ENCODE measurements at regions not wholly inside any gene's neighbourhood (a gene's known extent, or its start where the extent isn't known, plus 50 kb on each side); places are given as distances from the start of the nearest gene placed in this dataset.

DNA sequence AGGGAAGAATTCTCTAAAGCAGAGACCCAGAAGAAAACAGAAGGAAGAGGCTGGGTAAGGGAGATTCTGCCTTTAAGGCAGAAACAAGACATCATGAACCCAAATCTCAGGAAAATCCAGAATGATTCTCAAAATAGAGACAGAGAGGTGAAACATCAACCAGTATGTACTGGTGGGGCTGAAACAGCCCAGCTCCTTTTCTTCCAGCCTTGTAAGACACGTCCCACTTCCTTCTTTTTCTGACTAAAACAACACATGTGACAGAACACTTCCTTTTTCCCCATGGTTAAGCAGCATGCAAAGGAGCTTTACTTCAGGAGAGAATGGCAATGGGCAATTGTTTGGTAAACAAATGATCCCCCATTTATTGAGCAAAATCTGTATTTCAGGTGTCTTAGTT lies 230.8 kb upstream of the NR4A3 start:
- no peak for DNase-seq (ENCODE audit: low read depth)

DNA sequence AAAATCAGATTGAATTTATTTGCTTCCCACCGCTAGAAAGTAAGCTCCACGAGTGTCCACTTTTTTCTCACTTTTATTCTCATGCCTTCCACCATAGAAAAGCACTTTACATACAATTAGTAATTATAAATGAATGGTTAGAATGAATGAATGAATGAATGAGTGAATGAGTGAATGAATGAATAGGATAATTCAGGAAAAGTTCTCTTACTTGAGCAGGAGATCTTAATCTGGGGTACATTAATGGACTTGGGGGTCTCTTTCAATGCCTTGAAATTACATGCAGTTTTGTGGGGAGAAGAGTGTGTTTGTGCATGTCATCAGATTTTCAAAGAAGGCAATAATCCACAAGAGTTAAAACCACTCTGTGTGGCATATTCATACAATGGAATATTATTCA lies 229.9 kb upstream of the NR4A3 start:
- no peak for DNase-seq (ENCODE audit: low read depth)

DNA sequence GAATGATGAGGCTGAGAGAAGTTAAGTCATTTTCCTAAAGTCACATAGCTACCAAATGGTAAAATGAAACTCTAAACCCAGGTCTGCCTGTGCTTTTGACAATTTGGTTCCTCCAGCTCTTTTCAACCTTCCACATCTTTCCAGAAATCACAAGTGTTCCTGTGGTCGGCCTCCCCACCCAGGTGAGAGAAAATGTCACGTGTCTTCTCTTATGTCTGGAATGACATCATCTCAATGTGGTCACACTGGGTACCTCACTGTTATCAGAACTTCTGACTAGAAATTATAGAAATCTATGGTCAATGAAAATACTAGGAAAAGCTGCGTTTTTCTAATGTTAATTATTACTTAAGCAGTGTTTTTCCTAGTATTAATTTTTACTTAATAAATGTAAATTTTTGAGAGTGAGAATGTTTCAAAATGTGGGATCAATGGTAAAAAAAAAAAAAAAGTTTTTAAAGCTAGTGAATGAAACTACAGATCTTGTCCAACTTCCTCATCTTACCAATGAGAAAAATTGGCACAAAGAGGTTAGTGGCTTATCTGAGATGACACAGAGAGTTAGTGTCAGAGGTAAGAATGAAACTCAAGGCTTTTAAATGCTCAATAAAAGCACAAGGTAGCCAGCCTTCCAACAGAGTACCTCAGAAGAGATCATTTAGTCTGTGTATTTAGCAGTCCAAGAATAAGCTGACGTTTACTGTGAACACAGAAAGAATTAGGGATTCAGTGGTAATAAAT lies 228.7 kb upstream of the NR4A3 start:
- DNase-seq (ENCODE audit: low read depth) = no peak

DNA sequence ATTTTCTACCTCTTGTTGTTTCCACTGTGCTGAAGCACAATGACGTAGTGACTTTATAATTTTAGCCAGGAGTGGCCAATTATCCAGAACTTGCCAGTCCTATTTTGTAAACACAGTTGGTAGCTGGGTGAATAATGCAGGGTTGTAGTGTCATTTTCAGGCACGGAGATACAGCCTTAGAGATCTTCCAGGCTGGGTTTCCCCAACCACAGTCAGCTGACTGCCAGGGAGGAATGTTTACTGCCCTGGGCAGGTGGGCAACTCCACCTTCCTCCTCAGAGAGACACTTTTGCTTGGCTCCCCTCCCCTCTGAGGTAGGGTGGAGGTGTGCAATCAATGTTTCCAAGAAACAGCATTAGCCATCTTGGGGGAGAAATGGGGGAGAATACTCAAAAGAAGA lies 228.1 kb upstream of the NR4A3 start:
- DNase-seq (ENCODE audit: low read depth) = no peak

DNA sequence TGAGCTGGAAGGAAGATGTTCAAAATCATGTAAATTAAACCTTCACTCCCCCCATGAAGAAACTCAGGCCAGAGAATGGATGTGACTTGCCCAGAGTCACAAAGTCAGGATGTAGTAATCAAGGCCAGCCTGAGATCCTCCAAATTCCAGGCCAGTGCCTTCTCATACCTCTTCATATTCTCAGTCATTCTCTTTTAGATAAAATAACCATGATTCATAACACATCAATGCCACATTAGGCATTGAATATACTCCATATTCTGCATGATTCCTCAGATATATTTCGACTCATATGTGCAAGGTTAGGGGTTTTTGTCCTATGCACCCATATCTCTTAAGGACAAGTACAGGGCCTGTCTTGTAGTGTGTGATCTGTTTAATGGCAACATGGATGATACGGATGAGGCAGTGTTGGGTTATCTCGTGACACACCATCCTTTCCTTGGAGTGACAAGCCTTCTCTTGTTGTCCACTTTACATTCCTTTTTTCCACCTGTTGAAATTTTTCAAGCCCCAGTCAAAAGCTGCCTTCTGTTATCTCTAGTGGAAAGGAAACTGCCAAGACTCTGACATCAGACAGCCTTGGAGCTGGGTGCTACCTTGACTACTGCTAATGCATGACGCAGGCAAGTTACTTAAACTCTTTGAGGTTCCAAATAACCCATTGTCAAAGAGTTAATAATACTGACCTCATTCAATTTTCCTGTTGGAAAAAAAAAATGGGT lies 227.5 kb upstream of the NR4A3 start:
- no peak for DNase-seq (ENCODE audit: low read depth)

DNA sequence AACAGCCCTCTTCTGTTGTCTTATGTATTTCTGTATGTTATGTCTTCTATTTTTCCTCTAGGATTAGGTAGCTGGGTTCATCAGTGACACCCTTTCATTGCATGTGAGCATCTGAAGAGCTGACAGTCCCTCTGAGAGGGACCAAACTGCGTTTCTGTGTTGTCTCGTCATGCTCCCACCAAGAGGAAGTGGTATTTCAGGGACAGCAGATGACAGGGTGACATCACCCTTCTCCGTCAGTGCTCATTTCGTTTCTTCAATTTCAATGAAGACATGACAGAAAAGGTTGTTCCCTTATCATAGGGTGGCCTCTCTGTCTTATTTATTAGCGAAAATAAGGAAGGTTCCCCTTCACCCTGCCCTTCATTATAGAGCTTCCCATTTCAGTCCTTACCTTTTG lies 225.9 kb upstream of the NR4A3 start:
- no peak for DNase-seq (ENCODE audit: low read depth)

DNA sequence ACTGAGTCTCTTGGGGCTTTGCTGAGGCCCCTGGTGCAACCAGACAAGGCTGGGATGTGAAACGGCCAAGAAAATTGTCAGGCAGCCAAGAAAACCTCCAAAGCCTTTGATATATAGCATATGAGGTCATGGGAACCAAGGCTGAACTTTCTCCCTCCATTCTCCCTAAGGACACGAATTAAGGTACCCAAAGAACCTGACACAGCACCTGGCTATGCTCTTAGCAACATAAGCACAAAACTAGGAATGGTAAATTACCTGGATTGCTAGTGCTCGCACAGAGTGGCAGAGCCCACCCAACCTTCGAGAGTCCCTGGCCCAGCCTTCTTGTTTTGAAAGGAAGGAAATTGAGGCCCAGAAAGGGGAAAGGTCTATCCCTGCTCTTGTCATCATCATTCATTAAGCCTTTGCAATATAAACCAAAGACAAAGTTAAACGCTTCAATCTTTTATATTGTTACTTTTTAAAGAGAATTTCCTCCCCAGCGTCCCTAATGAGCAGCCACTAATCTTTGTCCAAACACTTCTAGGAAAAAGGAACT lies 220.0 kb upstream of the NR4A3 start:
- DNase-seq (ENCODE audit: low read depth) = no peak

DNA sequence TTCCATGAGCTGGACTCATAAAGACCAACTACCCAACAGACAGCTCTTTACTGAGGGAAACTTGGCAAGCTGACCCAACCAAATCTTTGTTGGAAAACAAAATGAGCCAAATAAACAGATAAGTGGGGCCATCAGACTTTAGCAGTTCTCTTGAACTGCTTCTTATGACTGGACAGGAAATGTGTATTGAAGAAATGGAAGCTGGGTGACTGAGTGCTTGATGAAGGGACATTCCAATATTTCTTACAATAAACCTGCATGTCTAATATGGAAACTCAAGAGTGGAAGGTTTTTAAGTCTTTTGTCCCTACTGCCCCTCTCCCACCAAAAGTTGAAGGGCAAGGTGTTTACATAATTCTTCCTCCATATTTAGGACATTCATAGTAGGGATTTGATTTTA lies 218.8 kb upstream of the NR4A3 start:
- no peak for DNase-seq (ENCODE audit: low read depth)

DNA sequence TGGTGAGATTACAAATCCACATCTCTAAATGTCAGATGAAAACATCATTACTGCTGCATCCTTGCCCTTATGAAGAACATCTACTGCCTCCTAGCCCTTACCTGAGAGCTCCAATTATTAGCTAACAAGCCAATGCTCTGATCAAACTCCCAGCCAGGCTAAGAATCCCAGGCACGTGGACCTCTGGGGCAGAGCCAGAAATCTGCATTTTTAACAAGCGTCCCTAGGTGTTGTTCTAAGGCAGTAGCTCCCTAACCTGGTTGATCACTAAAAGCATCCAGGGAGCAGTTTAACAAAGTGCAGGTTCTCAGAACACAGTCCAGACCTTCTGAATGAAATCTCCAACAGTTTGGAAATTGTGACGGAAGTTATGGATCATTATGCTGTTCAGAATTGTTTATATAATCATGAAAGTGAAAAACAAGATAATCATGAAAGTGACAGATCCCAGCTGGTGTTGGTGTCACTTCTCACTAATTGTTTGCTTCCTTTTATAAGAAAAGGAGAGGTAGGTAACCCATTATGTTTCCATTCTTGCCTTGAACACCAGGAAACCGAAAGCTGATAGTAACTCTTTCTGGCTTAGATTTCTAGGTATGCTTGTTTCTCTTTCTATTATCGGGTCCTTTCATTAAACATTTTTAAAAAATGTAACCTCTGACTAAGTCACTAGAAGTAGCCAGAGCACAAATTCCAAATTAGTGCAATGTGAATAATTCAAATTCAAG lies 216.5 kb upstream of the NR4A3 start:
- DNase-seq (ENCODE audit: low read depth) = no peak

DNA sequence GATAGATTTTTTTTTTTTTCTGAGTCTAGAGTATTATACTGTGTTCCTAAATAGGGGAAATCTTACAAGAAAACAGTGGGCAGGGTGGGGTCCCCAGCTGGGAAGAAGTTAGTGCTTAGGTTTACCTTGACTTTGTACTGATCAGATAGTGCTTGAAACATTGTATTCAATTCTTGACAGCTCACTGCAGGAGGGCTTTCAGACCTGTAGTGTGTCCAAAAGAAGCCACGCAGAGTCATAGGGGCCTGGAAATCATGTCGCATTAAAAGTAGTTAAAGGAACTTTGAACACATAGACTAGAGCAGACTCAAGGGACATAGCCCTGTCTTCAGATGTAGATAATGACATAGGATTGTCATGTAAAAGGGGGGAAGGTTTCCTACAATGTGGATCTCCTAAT lies 215.4 kb upstream of the NR4A3 start:
- DNase-seq (ENCODE audit: low read depth) = no peak

DNA sequence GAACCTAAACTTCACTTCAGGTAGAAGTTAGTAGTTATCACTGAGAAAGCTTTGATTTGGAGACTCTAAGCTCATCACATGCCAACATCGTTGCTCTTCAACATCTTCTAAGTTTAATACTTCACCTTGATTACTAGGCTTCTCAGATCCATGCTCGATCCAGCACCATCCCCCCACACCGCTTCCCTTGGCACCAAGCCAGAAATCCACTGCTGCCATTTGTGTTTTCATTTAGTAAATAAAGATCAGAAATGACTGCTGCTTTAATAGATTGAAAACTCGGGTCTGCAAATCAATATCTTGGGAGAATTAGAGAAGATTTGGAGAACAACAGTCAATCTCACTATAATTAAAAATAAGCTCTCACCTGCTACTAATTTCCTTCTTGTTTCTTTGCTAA lies 214.7 kb upstream of the NR4A3 start:
- DNase-seq (ENCODE audit: low read depth) = no peak

DNA sequence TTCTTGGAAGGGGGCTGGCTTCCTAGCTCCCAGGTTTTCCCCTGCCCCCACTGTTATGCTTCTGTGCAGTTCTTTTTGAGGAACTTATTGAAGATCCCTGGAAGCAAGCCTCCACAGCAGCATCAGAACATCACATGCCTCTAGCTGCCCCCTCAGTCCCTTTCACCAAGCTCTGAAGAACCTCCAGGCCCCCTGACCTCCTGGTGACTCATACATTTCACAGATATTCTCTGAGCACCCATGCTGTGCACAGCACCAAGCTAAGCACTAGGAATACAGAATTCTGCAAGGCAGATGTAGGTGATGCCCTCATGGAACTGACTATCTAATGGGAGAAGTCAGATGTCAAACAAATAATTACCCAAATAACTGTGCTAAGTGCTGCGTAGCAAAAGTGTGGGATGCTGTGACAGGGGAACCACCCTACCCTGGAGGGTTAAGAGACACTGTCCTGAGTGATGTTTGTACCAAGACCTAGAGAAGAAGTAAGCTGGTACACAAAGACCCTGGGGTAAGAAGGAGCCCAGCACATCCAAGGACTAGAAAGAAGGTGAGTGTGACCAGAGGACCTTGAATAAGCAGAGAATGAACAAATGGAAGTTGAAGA lies 213.7 kb upstream of the NR4A3 start:
- peak; percentile 14 for DNase-seq (ENCODE audit: low read depth)

DNA sequence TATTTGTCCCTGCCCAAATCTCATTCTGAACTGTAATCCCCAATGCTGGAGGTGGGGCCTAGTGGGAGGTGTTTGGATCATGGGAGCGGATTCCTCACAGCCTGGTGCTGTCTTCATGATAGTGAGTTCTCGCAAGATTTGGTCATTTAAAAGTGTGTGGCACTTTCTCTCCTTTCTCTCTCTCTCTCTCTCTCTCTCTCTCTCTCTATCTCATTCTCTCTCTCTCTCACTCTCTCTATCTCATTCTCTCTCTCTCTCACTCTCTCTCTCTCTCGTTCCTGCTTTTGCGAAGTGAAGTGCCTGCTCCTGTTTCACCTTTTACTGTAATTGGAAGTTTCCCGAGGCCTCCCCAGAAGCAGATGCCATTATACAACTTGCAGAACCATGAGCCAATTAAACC lies 207.3 kb upstream of the NR4A3 start:
- DNase-seq (ENCODE audit: low read depth) = no peak

DNA sequence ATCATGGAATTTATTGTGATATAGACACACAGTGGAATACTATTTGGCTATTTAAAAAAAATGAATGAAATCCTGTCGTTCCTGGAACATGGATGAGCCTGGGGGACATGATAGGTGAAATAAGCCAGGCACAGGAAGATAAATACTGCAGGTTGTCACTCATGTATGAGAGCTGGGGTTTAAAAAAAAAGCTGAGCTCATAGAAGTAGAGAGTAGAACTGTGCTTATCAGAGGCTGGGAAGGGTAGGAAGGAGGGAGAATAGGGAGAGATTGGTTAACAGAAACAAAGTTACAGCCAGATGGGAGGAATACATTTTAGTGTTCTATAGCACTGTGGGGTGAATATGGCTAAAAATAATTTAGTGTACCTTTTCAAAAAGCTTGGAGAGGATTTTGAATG lies 200.6 kb upstream of the NR4A3 start:
- DNase-seq (ENCODE audit: low read depth) = no peak

DNA sequence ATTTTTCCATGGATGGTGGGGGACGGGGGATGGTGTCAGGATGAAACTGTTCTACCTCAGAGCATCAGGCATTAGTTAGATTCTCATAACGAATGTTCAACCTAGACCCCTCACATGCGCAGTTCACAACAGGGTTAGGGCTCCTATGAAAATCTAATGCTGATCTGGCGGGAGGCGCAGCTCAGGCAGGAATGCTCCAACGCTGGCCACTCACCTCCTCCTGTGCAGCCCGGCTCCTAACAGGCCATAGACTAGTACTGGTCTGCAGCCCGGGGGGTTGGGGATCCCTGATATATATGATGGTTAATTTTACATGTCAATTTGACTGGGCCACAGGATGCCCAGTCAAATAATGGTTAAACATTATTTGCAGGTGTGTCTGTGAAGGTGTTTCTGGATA lies 199.0 kb upstream of the NR4A3 start:
- DNase-seq (ENCODE audit: low read depth) = no peak

DNA sequence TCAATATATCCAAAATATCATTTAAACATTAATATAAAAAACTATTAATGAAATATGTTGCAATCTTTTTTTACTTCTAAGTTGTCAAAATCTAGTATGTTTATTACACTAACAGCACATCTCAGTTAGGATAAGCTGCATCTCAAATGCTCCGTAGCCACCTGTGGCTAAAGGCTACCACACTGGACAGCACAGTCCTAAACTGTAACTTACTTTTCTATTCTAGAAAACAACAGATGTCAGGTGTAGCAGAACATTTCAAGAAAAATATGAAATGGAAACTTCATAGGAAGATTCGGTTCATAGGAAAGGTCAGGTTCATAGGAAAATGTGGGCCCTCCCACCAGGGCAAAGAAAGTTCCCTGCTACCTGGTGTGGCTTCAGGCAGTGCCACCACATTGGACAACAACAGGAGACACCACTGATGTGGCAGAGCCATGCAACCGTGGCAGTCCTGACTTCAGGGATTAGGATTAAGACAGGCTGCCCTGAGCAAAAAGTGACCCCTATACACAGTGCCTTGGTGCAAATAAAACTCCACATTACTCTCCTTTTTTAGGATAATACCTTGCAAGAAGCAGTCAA lies 197.8 kb upstream of the NR4A3 start:
- DNase-seq (ENCODE audit: low read depth) = no peak

DNA sequence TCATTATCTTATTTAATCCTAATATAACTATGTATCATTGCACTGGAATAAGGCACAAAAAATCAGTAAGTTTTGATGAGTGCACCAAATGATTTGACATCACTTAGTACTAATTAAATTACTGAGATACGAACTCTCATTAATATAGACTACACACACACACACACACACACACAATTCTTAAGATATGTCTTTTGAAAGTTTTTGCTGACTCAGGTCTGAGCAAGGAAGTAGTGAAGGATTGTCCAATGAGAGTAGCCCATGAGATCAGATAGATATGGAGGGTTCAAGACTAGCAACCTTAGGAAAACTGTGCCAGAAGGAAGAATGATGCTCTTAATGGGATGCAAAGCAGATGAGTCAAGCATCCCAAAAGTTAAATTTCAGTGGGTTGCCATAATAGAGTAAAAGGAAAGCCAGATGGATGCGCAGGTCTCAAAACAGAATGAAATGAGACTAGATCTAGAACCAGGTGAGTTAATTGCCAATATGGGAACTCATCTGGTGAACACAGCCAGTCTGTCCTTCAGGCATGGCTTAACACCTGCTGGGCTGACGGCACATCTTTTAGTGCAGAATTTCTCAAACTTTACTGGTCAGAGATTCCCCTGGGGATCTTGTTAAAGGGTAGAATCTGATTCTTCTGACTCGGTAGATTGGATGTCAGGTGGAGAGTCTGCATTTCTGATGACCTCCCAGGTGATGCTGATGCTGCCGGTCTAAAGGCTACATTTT lies 197.0 kb upstream of the NR4A3 start:
- DNase-seq (ENCODE audit: low read depth) = no peak

DNA sequence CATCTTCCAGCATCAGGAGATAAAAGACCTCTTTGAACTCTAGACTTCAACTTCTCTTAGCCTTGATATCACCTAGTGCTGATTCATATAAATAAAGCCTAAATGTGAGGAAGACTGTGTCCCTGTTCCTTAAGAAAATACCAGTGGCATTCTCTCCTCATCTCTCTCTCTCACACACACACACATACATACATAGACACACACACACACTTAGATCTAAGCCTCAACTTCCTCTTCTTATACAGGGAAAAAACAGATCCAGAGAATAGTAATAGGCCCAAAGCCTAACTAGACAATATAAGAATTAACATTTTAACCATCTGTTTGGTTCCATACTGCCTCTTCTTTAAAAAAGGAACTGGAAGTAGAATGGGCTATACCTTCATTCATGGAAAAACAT lies 195.3 kb upstream of the NR4A3 start:
- no peak for DNase-seq (ENCODE audit: low read depth)

DNA sequence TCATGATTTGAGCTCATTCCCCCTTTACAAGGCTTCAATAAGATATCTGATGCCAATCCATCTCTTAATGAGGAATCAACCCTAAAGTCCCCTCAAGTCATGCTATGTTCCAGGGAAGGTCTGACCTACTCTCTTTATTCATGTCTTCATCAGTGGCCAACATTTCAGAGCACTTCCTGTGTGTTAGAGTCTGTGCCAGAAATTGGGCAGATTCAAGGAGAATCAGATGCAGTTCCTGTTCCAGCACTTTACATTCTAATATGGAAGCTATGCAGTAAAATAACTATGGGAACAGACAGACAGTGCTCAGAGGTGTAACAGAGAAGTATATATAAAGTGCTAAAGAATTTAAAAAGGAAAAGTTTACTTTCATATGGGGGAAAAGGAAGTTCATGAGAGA lies 193.4 kb upstream of the NR4A3 start:
- no peak for DNase-seq (ENCODE audit: low read depth)

DNA sequence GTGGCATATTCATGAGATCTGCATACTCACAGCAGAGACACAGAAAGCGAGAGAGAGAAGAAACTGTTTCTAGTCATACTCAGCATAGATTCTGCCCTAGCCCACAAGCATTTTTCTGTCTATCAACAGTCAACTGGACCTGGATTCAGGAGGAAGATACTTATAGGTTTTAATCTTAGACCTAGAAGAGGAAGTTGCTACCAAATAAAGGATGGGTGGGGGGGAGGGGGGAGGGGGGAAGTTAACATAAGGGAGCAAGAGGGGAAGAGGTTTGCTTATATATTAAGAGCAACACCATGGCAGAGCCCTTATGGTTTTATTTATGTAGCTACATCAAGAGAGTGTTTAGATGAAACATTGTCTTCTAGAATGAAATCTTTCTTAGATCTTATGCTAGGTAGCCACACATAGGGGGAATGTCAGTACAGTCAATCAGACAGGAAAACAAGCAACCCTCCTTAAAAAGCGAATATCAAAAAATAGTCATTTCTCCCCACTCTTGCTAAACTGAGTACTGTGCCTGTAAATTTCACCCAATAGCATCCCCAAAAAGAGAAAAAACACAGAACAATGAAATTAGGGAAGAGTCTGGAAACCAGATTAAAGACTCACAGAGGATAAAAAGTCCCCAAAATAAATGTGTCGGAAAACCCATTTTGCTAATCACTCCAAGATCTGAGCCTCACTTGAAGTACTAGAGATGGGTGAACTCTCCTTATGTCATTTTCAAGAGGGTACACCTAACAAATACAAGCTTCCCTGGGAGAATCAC lies 192.7 kb upstream of the NR4A3 start:
- DNase-seq (ENCODE audit: low read depth) = no peak

Measured in non-pigmented ciliary epithelial cell (primary cell).